HG03565 (cell line): ENCODE measurements at regions not wholly inside any gene's neighbourhood (a gene's known extent, or its start where the extent isn't known, plus 50 kb on each side); places are given as distances from the start of the nearest gene placed in this dataset.

Experiments
- ATAC-seq: cut with Tn5 transposase; IDR thresholded peaks from one replicate; pipeline ENCODE4 v1.9.1; 2021; ENCODE audit warnings: mild to moderate bottlenecking, moderate library complexity; ENCODE audit not compliant: unreplicated experiment

- no peak for ATAC-seq
These were observed 289.1 kb downstream of the TRIB2 start for GRCh38 chr2:13005761-13006335.

GRCh38 chr2:13006426-13006825 is 289.7 kb downstream of the TRIB2 start:
- ATAC-seq = no peak

- ATAC-seq = no peak
These were observed 290.3 kb downstream of the TRIB2 start for GRCh38 chr2:13006829-13007717.

- ATAC-seq = no peak
These were observed 292.4 kb downstream of the TRIB2 start for GRCh38 chr2:13009027-13009642.

GRCh38 chr2:13010283-13010682 is 293.5 kb downstream of the TRIB2 start:
- ATAC-seq = no peak

- ATAC-seq = no peak
These were observed 298.0 kb downstream of the TRIB2 start for GRCh38 chr2:13014783-13015182.

GRCh38 chr2:13015532-13016320 is 299.0 kb downstream of the TRIB2 start:
- ATAC-seq = no peak

GRCh38 chr2:13018490-13018889 is 301.8 kb downstream of the TRIB2 start:
- no peak for ATAC-seq

- ATAC-seq = no peak
These were observed 303.0 kb downstream of the TRIB2 start for GRCh38 chr2:13019781-13020180.

- no peak for ATAC-seq
These were observed 303.7 kb downstream of the TRIB2 start for GRCh38 chr2:13020469-13020868.

- no peak for ATAC-seq
These were observed 304.8 kb downstream of the TRIB2 start for GRCh38 chr2:13021470-13021957.

- ATAC-seq = no peak
These were observed 313.9 kb downstream of the TRIB2 start for GRCh38 chr2:13030606-13031005.

- no peak for ATAC-seq
These were observed 318.1 kb downstream of the TRIB2 start for GRCh38 chr2:13034861-13035260.

- no peak for ATAC-seq
These were observed 319.1 kb downstream of the TRIB2 start for GRCh38 chr2:13035866-13036265.

GRCh38 chr2:13040043-13040442 is 323.3 kb downstream of the TRIB2 start:
- ATAC-seq = no peak

- ATAC-seq = no peak
These were observed 329.9 kb downstream of the TRIB2 start for GRCh38 chr2:13046557-13047165.

GRCh38 chr2:13050764-13051163 is 334.0 kb downstream of the TRIB2 start:
- no peak for ATAC-seq

- ATAC-seq = no peak
These were observed 335.8 kb downstream of the TRIB2 start for GRCh38 chr2:13052547-13052946.

- ATAC-seq = no peak
These were observed 339.6 kb downstream of the TRIB2 start for GRCh38 chr2:13056259-13056843.

GRCh38 chr2:13057671-13058070 is 340.9 kb downstream of the TRIB2 start:
- no peak for ATAC-seq
